NT2/D1 (cell line): ENCODE measurements at regions not wholly inside any gene's neighbourhood (a gene's known extent, or its start where the extent isn't known, plus 50 kb on each side); places are given as distances from the start of the nearest gene placed in this dataset.
"Not testable (repeated sequence)": the region's sequence is repeated elsewhere in the genome, so short reads cannot be mapped to it uniquely, and the experiment has no call there.

ENCODE experiments used
- DNase-seq: peaks from one replicate; pipeline ENCODE4 v3.0.0-alpha.2; 2011; ENCODE audit warnings: low read depth, low spot score
- H3K27me3 ChIP-seq: 2 replicates; pipeline ENCODE4 v1.6.0; 2011; ENCODE audit warnings: mild to moderate bottlenecking; ENCODE audit not compliant: insufficient read length, insufficient read depth
- H3K36me3 ChIP-seq: 2 replicates; pipeline ENCODE4 v1.6.1; 2011; ENCODE audit warnings: mild to moderate bottlenecking, low read length, mixed read lengths; ENCODE audit not compliant: insufficient read depth, insufficient read length
- H3K4me1 ChIP-seq: 2 replicates; pipeline ENCODE4 v1.5.1; 2011; ENCODE audit not compliant: insufficient read depth, insufficient read length
- H3K4me3 ChIP-seq: 2 replicates; pipeline ENCODE4 v1.5.1; 2011; ENCODE audit warnings: low read depth; ENCODE audit not compliant: insufficient read length
- H3K9ac ChIP-seq: 2 replicates; pipeline ENCODE4 v1.6.0; 2011; ENCODE audit warnings: low read depth; ENCODE audit not compliant: insufficient read length
- H3K9me3 ChIP-seq: 2 replicates; pipeline ENCODE4 v1.5.1; 2011; ENCODE audit warnings: mild to moderate bottlenecking, low read length; ENCODE audit not compliant: insufficient read depth
- SUZ12 ChIP-seq: IDR thresholded peaks from 2 replicates; pipeline ENCODE4 v1.6.1; 2011; ENCODE audit not compliant: insufficient read length, insufficient read depth; ENCODE audit errors: extremely low read depth
- YY1 ChIP-seq: IDR thresholded peaks from 2 replicates; pipeline ENCODE4 v1.6.1; 2011; ENCODE audit not compliant: insufficient read length, insufficient read depth
- ZNF274 ChIP-seq: IDR thresholded peaks from 2 replicates; pipeline ENCODE4 v1.6.1; 2011; ENCODE audit warnings: mild to moderate bottlenecking, low read depth, low read length

DNA sequence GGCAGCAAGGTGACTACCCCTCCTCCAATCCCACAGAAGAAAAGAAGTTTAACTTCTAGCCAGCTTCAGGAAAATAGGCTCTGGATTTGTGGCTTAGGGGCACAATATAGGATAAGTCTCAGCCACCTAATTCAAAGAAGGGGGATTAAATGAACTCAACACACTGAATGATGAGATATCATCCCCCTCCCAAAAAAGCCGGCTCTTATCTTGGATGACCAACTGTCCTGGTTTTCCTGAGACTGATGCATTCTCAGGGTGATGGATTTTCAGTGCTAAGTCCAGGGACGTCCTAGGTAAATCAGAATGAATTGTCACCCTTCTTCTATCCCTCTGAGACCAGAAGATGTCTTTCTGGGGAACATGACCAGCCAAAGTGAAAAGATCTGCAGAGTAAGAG, 487.0 kb upstream of the PROK2 start:
- Histone ChIP-seq H3K9me3 (no peaks in the 10 kb centered on the region), H3K4me1 (peaks cover 8% of the 10 kb centered on the region), H3K36me3 (no peaks in the 10 kb centered on the region), H3K9ac (no peak overlapping the region), H3K4me3 (no peak overlapping the region), H3K27me3 (peaks cover 15% of the 10 kb centered on the region)
- no peak for DNase-seq
- no peak for TF ChIP-seq YY1
- TF ChIP-seq SUZ12: no peak
- no peak for TF ChIP-seq ZNF274

GRCh38 chr3:72271216-72271615, 486.3 kb upstream of the PROK2 start:
- Histone ChIP-seq H3K9me3 (no peaks in the 10 kb centered on the region), H3K36me3 (no peaks in the 10 kb centered on the region), H3K4me1 (peaks cover 8% of the 10 kb centered on the region), H3K27me3 (peaks cover 15% of the 10 kb centered on the region), H3K9ac (no peak overlapping the region), H3K4me3 (no peak overlapping the region)
- TF ChIP-seq ZNF274: no peak
- no peak for DNase-seq

DNA sequence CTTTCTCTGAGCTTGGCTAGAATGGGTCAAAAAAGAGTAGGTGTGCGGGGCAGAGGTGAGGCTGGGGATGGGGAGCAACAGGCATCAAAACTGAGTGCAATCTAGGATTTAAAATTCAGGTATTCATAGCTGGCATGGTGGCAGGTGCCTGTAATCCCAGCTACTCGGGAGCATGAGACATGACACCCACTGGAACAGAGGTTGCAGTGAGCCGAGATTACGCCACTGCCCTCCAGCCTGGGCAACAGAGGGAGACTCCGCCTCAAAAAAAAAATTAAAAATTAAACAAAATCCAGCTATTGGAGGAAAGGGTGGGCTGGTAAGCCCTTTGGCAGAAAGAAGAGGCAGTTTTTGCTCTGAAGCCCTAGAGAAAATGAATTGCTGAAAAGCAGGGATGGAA, 485.8 kb upstream of the PROK2 start:
- TF ChIP-seq YY1 (no peak), SUZ12 (no peak), ZNF274 (no peak)
- no peak overlapping the region for H3K9ac ChIP-seq
- no peaks in the 10 kb centered on the region for H3K9me3 ChIP-seq
- H3K4me1 ChIP-seq: peaks cover 8% of the 10 kb centered on the region
- no peak for DNase-seq
- no peak overlapping the region for H3K4me3 ChIP-seq
- H3K36me3 ChIP-seq: no peaks in the 10 kb centered on the region
- H3K27me3 ChIP-seq: peaks cover 15% of the 10 kb centered on the region

GRCh38 chr3:72270072-72270681, 485.2 kb upstream of the PROK2 start:
- Histone ChIP-seq H3K36me3 (no peaks in the 10 kb centered on the region), H3K4me3 (no peak overlapping the region), H3K9me3 (no peaks in the 10 kb centered on the region), H3K27me3 (peaks cover 15% of the 10 kb centered on the region), H3K9ac (no peak overlapping the region), H3K4me1 (peaks cover 8% of the 10 kb centered on the region)
- no peak for DNase-seq
- no peak for TF ChIP-seq ZNF274

DNA sequence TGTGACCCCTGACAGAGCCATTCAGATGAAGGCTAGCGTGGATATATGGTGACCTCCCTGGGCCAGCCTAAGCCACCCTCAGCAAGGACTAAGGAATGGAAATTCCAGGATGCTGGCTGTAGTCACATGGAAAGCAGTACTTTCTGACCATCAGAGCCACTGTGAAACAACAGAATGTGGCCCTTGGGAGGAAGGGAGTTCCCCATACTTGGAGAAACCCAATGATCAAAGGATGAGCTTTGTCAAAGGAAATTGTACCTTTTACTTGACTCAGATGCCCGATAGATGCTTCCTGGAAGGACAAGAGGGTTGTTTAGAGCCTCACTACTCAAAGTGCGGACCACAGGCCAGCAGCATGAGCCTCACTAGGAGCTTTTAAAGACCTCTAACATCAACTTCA, 484.5 kb upstream of the PROK2 start:
- Histone ChIP-seq H3K4me3 (no peak overlapping the region), H3K36me3 (no peaks in the 10 kb centered on the region), H3K9ac (no peak overlapping the region), H3K4me1 (peaks cover 8% of the 10 kb centered on the region), H3K27me3 (peaks cover 15% of the 10 kb centered on the region), H3K9me3 (no peaks in the 10 kb centered on the region)
- DNase-seq: no peak
- TF ChIP-seq YY1: no peak
- TF ChIP-seq SUZ12: no peak
- TF ChIP-seq ZNF274: no peak

DNA sequence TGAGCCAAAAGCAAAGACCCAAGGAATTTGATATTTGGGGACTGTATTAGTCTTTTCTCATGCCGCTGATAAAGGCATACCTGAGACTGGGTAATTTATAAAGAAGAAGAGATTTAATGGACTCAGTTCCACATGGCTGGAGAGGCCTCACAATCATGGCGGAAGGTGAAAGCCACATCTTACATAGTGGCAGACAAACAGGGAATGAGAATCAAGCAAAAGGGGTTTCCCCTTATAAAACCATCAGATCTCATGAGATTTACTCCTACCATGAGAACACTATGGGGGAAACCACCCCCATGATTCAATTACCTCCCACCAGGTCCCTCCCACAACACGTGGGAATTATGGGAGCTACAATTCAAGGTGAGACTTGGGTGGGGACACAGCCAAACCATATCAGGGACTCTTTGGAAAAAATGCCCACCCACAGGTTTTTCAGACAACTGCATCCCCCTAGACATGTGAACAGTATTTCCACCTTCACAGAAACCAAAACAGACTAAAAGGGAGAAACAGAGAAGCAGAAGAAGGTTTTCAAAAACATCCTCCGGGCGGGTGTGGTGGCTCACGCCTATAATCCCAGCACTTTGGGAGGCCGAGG, 482.1 kb upstream of the PROK2 start:
- not testable (repeated sequence) for H3K9me3 ChIP-seq, H3K27me3 ChIP-seq, H3K36me3 ChIP-seq, H3K9ac ChIP-seq, H3K4me3 ChIP-seq, H3K4me1 ChIP-seq, DNase-seq

GRCh38 chr3:72266016-72266370, 481.0 kb upstream of the PROK2 start:
- H3K4me3 ChIP-seq: no peak overlapping the region
- no peaks in the 10 kb centered on the region for H3K36me3 ChIP-seq
- H3K9ac ChIP-seq: no peak overlapping the region
- peaks cover 1% of the 10 kb centered on the region for H3K27me3 ChIP-seq
- TF ChIP-seq SUZ12: no peak
- TF ChIP-seq YY1: no peak
- TF ChIP-seq ZNF274: no peak
- no peaks in the 10 kb centered on the region for H3K9me3 ChIP-seq
- no peak for DNase-seq
- H3K4me1 ChIP-seq: peaks cover 5% of the 10 kb centered on the region

GRCh38 chr3:72265256-72266015, 480.5 kb upstream of the PROK2 start:
- Histone ChIP-seq H3K4me3 (no peak overlapping the region), H3K4me1 (peaks cover 5% of the 10 kb centered on the region), H3K9me3 (no peaks in the 10 kb centered on the region), H3K27me3 (no peaks in the 10 kb centered on the region), H3K36me3 (no peaks in the 10 kb centered on the region), H3K9ac (no peak overlapping the region)
- TF ChIP-seq SUZ12 (no peak), ZNF274 (no peak), YY1 (no peak)
- no peak for DNase-seq
